ENCODE measurements at regions not wholly inside any gene's neighbourhood (a gene's known extent, or its start where the extent isn't known, plus 50 kb on each side); places are given as distances from the start of the nearest gene placed in this dataset.

- no peak overlapping the region for H3K9ac ChIP-seq (ENCODE audit: low read length)
- H3K9me3 ChIP-seq (replicated peaks; ENCODE audit: insufficient read depth, low read length), result no peaks in the 10 kb centered on the region
- no peaks in the 10 kb centered on the region for H3K9me2 ChIP-seq (replicated peaks; ENCODE audit: insufficient read depth, low read length)
- H3K27me3 ChIP-seq (replicated peaks; ENCODE audit: insufficient read depth, low read length), result no peaks in the 10 kb centered on the region
- H3F3A ChIP-seq (ENCODE audit: insufficient read depth, low read length), result no peaks in the 10 kb centered on the region
- H3K4me3 ChIP-seq (ENCODE audit: low read length), result no peak overlapping the region
- no peak overlapping the region for H3K4me2 ChIP-seq (ENCODE audit: low read depth, low read length)
- peaks cover 11% of the 10 kb centered on the region for H3K4me1 ChIP-seq (ENCODE audit: low read length)
- H4K20me1 ChIP-seq (ENCODE audit: insufficient read depth, low read length), result no peaks in the 10 kb centered on the region
- no peaks in the 10 kb centered on the region for H3K36me3 ChIP-seq (replicated peaks; ENCODE audit: insufficient read depth, low read length)
- no peak for DNase-seq
- no peak overlapping the region for H3K27ac ChIP-seq (ENCODE audit: low read length)
- TF ChIP-seq EZH2phosphoT487 (IDR thresholded peaks at IDR 0.05; ENCODE audit: low read length), result no peak
- TF ChIP-seq CTCF (IDR thresholded peaks at IDR 0.05; ENCODE audit: low read length), result no peak
- no peaks in the 10 kb centered on the region for H3K79me2 ChIP-seq (ENCODE audit: low read length)
- H2AFZ ChIP-seq (ENCODE audit: low read length), result no peak overlapping the region
These were observed 804.3 kb downstream of the CDH11 start for GRCh38 chr16:64317601-64318000.

- Histone ChIP-seq H3K27me3 (replicated peaks; ENCODE audit: insufficient read depth, low read length) (no peaks in the 10 kb centered on the region), H3K4me2 (ENCODE audit: low read depth, low read length) (peak overlapping the region; percentile 31; the same call in 1 of the 2 replicates), H3K27ac (ENCODE audit: low read length) (no peak overlapping the region), H3K36me3 (replicated peaks; ENCODE audit: insufficient read depth, low read length) (no peaks in the 10 kb centered on the region), H3F3A (ENCODE audit: insufficient read depth, low read length) (no peaks in the 10 kb centered on the region), H3K4me1 (ENCODE audit: low read length) (peaks cover 11% of the 10 kb centered on the region), H4K20me1 (ENCODE audit: insufficient read depth, low read length) (no peaks in the 10 kb centered on the region), H3K4me3 (ENCODE audit: low read length) (no peak overlapping the region), H3K9ac (ENCODE audit: low read length) (no peak overlapping the region), H3K9me2 (replicated peaks; ENCODE audit: insufficient read depth, low read length) (no peaks in the 10 kb centered on the region), H3K79me2 (ENCODE audit: low read length) (no peaks in the 10 kb centered on the region), H3K9me3 (replicated peaks; ENCODE audit: insufficient read depth, low read length) (no peaks in the 10 kb centered on the region), H2AFZ (ENCODE audit: low read length) (no peak overlapping the region)
- TF ChIP-seq CTCF (IDR thresholded peaks at IDR 0.05; ENCODE audit: low read length) (no peak), EZH2phosphoT487 (IDR thresholded peaks at IDR 0.05; ENCODE audit: low read length) (no peak), EZH2 (optimal IDR thresholded peaks at IDR 0.05; ENCODE audit: low read depth, low read length) (no peak)
- no peak for DNase-seq
These were observed 808.1 kb downstream of the CDH11 start for GRCh38 chr16:64313726-64314125.

GRCh38 chr16:64312980-64313379 lies 808.9 kb downstream of the CDH11 start:
- Histone ChIP-seq H3K79me2 (ENCODE audit: low read length) (no peaks in the 10 kb centered on the region), H3K9me2 (replicated peaks; ENCODE audit: insufficient read depth, low read length) (no peaks in the 10 kb centered on the region), H3K36me3 (replicated peaks; ENCODE audit: insufficient read depth, low read length) (no peaks in the 10 kb centered on the region), H4K20me1 (ENCODE audit: insufficient read depth, low read length) (no peaks in the 10 kb centered on the region), H3K4me3 (ENCODE audit: low read length) (no peak overlapping the region), H3K4me2 (ENCODE audit: low read depth, low read length) (peak overlapping the region; percentile 31; the same call in 1 of the 2 replicates), H3F3A (ENCODE audit: insufficient read depth, low read length) (no peaks in the 10 kb centered on the region), H2AFZ (ENCODE audit: low read length) (no peak overlapping the region), H3K9ac (ENCODE audit: low read length) (no peak overlapping the region), H3K27me3 (replicated peaks; ENCODE audit: insufficient read depth, low read length) (no peaks in the 10 kb centered on the region), H3K4me1 (ENCODE audit: low read length) (peaks cover 11% of the 10 kb centered on the region), H3K9me3 (replicated peaks; ENCODE audit: insufficient read depth, low read length) (no peaks in the 10 kb centered on the region), H3K27ac (ENCODE audit: low read length) (no peak overlapping the region)
- DNase-seq, result no peak
- TF ChIP-seq CTCF (IDR thresholded peaks at IDR 0.05; ENCODE audit: low read length), result no peak
- no peak for TF ChIP-seq EZH2phosphoT487 (IDR thresholded peaks at IDR 0.05; ENCODE audit: low read length)
- TF ChIP-seq EZH2 (optimal IDR thresholded peaks at IDR 0.05; ENCODE audit: low read depth, low read length), result no peak
